Eye (tissue), 1 donor: ENCODE measurements at regions not wholly inside any gene's neighbourhood (a gene's known extent, or its start where the extent isn't known, plus 50 kb on each side); places are given as distances from the start of the nearest gene placed in this dataset.
A peak's percentile ranks its signal among the peaks of the same experiment; 100 is the strongest.

Source experiments
- DNase-seq: peaks from one replicate; pipeline ENCODE4 v3.0.0-alpha.2; 2015

DNA sequence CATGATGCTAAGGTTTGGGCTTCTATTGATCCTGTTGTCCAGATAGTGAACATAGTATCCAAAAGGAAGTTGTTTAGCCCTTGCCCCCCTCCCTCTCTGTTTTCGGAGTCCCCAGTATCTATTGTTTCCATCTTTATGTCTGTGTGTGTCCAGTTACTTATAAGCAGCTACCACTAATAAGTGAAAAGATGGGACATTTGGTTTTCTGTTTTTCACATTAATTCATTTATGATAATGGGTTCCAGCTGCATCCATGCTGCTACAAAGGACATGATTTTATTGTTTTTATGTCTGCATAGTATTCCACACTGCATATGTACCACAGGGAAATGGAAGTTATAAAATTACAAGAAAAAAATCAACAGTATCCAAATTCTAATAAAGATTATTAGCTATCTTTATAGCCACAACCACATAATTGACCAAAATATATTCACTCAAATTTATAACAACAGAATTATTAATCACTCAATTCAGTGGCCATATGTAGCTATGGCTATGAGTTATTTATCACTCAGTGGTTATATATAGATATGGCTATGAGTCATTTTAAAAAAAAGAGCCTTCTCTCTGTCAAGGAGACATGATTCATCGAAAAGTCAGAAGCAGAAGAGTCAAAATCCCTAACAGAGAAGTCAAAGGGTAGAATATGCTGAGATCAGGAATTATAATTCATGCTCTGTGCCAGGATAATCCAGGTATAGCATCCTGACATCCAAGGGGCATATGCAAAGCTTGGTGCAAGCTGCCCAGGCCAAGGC is 367.5 kb downstream of the DEPDC1B start:
- no peak for DNase-seq

DNA sequence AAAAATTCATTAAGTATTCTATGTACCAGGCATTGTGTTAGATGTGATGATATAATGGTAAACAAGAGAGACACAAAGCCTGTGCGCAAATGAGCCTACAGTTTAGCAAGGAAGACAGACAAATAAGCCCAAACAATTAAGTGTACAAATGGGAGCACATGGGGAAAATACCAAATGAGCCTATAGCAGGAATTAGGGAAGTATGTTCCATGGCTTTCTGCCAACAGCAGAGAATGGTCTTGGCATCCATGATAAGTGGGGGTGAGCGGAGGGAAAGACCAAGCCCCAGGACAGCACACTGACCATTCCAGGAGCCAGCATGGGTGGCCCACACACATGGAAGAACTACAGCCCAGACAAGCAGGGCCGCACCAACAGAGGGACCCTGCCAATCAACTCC is 369.7 kb downstream of the DEPDC1B start:
- DNase-seq: no peak

GRCh38 chr5:60325870-60326269 is 374.1 kb downstream of the DEPDC1B start:
- no peak for DNase-seq

GRCh38 chr5:60323596-60323995 is 376.4 kb downstream of the DEPDC1B start:
- no peak for DNase-seq

- no peak for DNase-seq
Measured at GRCh38 chr5:60312098-60312497, 387.9 kb downstream of the DEPDC1B start.

DNA sequence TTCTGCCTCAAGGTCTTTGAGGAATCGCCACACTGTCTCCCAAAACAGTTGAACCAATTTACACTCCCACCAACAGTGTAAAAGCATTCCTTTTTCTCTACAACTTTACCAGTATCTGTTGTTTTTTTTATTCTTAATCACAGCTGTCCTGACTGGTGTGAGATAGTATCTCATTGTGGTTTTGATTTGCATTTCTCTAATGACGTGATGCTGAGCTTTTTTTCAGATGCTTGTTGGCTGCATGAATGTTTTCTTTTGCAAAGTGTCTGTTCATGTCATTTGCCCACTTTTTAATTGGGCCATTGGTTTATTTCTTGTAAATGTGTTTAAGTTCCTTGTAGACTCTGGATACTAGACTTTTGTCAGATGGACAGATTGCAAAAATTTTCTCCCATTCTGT is 400.0 kb downstream of the DEPDC1B start:
- DNase-seq: no peak

DNA sequence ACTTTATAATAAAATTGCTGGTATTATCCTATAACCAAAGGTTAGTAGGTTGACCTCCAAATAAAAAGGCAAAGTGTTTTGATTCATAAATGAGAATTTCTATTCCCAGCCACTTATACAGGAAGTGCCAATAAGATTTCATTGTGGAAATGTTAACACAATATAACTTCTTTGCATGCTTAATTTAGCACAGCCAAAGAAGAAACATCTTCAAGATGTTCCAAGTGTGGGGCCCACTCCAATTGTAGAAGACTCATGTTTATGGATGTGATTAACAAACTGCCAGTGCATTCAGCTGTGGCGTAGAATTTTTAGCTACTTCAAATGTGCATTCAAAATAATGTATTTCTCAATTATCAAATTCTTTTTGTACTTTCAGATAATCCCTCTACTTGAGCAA is 402.3 kb downstream of the DEPDC1B start:
- no peak for DNase-seq

DNA sequence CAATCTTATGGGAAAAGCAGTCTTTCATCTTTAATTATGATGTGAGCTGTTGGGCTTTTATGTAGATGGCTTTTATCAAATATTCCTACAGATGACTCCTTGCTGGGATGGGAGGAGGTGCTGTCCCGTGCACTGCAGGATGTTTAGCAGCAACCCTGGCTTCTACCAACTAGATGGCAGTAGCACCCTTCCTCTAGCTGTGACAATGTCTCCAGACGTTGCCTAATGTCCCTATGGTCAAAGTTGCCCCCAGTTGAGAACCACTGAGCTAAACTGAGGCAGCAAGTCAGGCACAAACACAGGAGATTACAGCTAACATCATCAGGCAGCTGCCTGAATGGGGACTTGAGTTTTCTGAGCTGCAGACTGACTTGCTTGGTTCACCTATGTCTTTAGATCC is 401.9 kb upstream of the PDE4D start:
- no peak for DNase-seq

GRCh38 chr5:60293518-60293917 is 400.0 kb upstream of the PDE4D start:
- no peak for DNase-seq

DNA sequence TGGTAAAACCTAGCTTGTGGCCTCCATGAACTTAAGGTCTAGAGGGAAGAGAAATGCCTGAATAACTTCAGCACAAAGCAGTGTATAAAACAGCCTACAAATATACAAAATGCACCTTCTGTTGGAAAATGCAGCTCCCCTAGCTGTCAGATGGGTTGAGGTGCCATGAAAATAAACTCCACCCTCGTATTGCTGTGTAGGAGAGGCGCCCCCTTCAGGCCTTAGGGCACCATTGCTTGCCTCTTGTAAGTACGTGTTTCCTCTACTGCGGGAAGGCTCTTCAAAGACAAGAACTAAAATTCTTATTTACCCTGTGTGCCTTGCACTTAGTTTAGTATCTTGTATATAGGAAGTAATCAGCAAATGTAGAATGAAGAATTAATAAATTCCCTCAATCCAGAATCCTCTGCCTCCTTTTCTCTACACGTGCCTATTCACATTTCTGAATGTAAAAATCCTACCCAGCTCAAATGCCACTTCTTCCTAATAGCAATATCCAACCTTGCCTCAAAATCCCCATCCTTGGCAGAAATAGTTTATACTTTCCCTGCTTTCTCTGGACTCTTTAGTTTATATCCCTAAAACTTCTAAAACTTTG is 393.7 kb upstream of the PDE4D start:
- no peak for DNase-seq

GRCh38 chr5:60285910-60286309 is 392.4 kb upstream of the PDE4D start:
- no peak for DNase-seq

DNA sequence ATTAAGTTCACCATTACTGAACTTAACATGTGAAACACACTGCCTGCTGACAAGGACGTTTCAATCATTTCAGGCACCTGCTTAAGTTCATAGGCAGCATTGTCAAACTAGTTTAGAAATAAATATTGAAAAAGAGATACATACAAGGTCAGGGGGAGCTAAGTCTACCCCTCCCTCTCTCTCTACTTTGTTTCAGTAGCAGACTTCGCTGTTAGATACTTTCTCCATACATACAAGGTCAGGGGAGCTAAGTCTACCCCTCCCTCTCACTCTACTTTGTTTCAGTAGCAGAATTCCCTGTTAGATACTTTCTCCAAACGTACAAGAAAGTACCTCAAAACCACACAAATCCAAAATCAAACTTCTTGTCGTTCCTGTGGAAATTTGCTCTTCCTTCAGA is 387.4 kb upstream of the PDE4D start:
- no peak for DNase-seq

- DNase-seq: no peak
Measured at GRCh38 chr5:60277941-60278340, 384.4 kb upstream of the PDE4D start.

GRCh38 chr5:60274747-60275146 is 381.2 kb upstream of the PDE4D start:
- DNase-seq: no peak

GRCh38 chr5:60271517-60271916 is 378.0 kb upstream of the PDE4D start:
- no peak for DNase-seq

- DNase-seq: no peak
Measured at GRCh38 chr5:60267907-60268306, 374.4 kb upstream of the PDE4D start.

GRCh38 chr5:60263346-60263745 is 369.8 kb upstream of the PDE4D start:
- no peak for DNase-seq

GRCh38 chr5:60262576-60263295 is 369.2 kb upstream of the PDE4D start:
- DNase-seq: peak; percentile 6

DNA sequence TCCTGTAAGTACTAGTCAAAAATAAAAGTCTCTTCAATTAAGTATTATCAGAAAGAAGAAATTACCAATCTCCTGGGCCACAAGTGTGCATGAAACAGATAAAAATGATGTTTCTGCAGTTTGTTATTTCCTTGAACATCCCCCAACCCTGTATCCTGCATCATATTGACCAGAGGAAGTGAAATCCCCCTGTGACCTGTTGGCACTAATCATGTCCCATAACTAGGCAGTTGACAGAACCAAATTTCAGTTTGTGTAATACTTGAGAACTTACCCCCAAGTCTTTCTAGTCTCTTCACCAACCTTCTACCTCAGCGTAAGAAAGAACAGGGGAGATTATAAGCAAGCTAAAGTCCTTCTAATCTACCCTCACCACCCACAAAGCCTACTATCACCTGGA is 368.2 kb upstream of the PDE4D start:
- no peak for DNase-seq

- DNase-seq: no peak
Measured at GRCh38 chr5:60260658-60261057, 367.1 kb upstream of the PDE4D start.

DNA sequence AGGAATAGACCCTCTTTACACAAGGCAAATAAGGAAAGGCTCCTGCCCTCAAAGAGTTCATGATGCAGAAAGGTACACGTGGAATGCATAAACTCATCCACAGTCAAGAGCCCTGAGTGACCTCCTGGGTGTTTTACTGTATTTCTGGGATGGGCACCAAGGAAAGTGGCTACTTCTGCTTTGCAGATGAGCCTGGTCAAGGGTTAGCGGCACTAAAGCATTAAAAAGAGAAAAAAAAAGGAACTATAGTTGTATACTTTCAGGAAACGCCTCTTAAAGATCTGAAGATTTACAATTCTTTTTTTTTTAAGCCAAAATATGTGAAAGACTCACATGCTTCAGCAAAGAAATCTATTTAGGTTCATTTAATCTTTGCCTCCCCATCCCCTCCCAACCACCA is 366.2 kb upstream of the PDE4D start:
- DNase-seq: no peak

DNA sequence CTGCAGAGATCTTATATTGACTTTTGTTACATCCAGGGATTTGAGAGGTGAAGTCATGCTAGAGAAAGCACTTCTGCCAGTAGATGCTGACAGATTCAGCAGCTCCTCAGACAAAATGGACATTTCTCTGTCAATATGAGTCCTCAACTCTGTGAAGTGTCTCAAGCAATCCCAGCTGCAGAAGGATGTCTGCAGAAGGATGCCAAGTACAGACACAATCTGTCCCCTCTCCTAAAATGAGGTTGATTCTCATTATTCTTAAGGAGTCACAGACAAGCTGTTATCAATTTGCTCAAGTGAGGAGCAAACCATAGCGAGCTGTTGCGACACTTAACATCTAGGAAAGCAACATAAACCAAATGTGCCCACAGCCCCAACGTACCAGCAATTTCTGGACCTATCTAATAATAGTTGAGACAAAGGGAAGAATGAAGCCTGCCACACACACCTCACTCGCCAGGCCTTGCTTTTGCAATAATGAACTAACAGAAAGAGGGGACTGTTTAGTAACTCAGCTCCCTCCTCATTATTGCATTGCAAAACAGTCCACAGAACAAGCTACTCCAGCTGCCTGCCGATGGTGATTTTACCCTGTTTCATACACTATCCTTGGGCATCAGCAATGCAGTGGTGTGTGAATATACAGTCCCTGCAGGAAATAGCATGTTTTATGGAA is 364.2 kb upstream of the PDE4D start:
- DNase-seq: peak; percentile 27

GRCh38 chr5:60256546-60256945 is 363.0 kb upstream of the PDE4D start:
- DNase-seq: no peak

DNA sequence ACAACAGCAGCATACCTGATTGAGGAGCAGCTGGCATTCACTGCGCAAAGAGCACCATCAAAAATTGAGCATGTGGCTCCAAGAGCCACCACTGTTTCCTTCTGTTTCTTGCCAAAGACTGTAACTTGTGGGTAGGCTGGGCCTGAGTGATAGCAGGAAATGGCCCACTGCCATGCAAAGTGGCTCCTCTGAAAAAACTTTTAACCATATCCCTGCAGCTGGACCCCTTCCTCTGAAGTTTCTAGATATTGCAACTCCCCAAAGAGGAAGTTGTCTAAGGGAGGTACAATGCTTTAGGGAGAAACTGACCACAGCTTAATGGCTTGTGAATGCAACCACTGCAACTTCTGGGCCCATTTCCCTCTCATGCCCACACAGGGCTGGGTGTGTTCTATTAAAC is 355.4 kb upstream of the PDE4D start:
- no peak for DNase-seq
